Liver (tissue), 8 donors: ENCODE measurements at regions not wholly inside any gene's neighbourhood (a gene's known extent, or its start where the extent isn't known, plus 50 kb on each side); places are given as distances from the start of the nearest gene placed in this dataset.

ENCODE experiments used
- DNase-seq: peaks from one replicate; pipeline ENCODE4 v3.0.0-alpha.2; 2017; ENCODE audit warnings: low spot score
- H3K27ac ChIP-seq, 2 donors: one replicate each; pipeline ENCODE4 v1.7.0; 2013; ENCODE audit warnings: inconsistent platforms in 2 of 2, low read length in 2 of 2, control low read depth in 1 of 2, low read depth in 1 of 2, mild to moderate bottlenecking in 1 of 2
- H3K27me3 ChIP-seq, 4 donors: one replicate each; pipeline versions ENCODE4 v1.6.1 to v1.7.0; 2013; ENCODE audit warnings: low read length in 3 of 4, inconsistent platforms in 1 of 4, mild to moderate bottlenecking in 1 of 4, moderate library complexity in 1 of 4; ENCODE audit not compliant: control insufficient read depth in 4 of 4, insufficient read depth in 4 of 4
- H3K36me3 ChIP-seq, 4 donors: one replicate each; pipeline versions ENCODE4 v1.6.1 to v1.7.0; 2013; ENCODE audit warnings: low read length in 3 of 4, mild to moderate bottlenecking in 3 of 4, low read depth in 1 of 4, moderate library complexity in 1 of 4; ENCODE audit not compliant: control insufficient read depth in 4 of 4, insufficient read depth in 3 of 4
- H3K4me1 ChIP-seq, 4 donors: one replicate each; pipeline versions ENCODE4 v1.6.1 to v1.7.0; 2013; ENCODE audit warnings: low read length in 3 of 4, mild to moderate bottlenecking in 3 of 4, moderate library complexity in 1 of 4; ENCODE audit not compliant: control insufficient read depth in 4 of 4, insufficient read depth in 4 of 4
- H3K4me3 ChIP-seq, 3 donors: one replicate each; pipeline versions ENCODE4 v1.6.1 to v1.7.0; 2013; ENCODE audit warnings: low read length in 3 of 3, control low read depth in 1 of 3, low read depth in 1 of 3, mild to moderate bottlenecking in 1 of 3
- H3K9ac ChIP-seq, 2 donors: one replicate each; pipeline ENCODE4 v1.7.0; 2013; ENCODE audit warnings: low read length in 2 of 2, mild to moderate bottlenecking in 2 of 2, moderate library complexity in 2 of 2, control low read depth in 1 of 2, low read depth in 1 of 2
- H3K9me3 ChIP-seq, 4 donors: one replicate each; pipeline versions ENCODE4 v1.6.1 to v1.7.0; 2013; ENCODE audit warnings: low read length in 3 of 4; ENCODE audit not compliant: control insufficient read depth in 4 of 4
- ATF3 ChIP-seq: IDR thresholded peaks from 2 replicates; pipeline ENCODE4 v1.6.1; 2016; ENCODE audit warnings: antibody characterized with exemption
- CTCF ChIP-seq: fragments of 150-350 bp; IDR thresholded peaks from 2 replicates; pipeline ENCODE4 v1.5.1; 2017; ENCODE audit warnings: improper control_type of control experiment, low read depth, low read length; ENCODE audit not compliant: missing input control
- FOXA2 ChIP-seq: IDR thresholded peaks from 2 replicates; pipeline ENCODE4 v1.6.1; 2016; ENCODE audit warnings: antibody characterized with exemption
- GABPA ChIP-seq, 2 donors: IDR thresholded peaks in 1 of 2; conservative IDR thresholded peaks in 1 of 2; 2 replicates each; pipeline ENCODE4 v1.6.1; 2016; ENCODE audit warnings: antibody characterized with exemption in 2 of 2, mild to moderate bottlenecking in 1 of 2, moderate library complexity in 1 of 2
- HNF4A ChIP-seq, 2 donors: conservative IDR thresholded peaks; 2 replicates each; pipeline ENCODE4 v1.6.1; 2016; ENCODE audit warnings: antibody characterized with exemption in 2 of 2, mild to moderate bottlenecking in 2 of 2
- MAX ChIP-seq: IDR thresholded peaks from 2 replicates; pipeline ENCODE4 v1.6.1; 2016; ENCODE audit warnings: antibody characterized with exemption
- NR2F2 ChIP-seq: IDR thresholded peaks from 2 replicates; pipeline ENCODE4 v1.6.1; 2016; ENCODE audit warnings: antibody characterized with exemption
- RAD21 ChIP-seq, 2 donors: IDR thresholded peaks; 2 replicates each; pipeline ENCODE4 v1.6.1; 2016; ENCODE audit warnings: antibody characterized with exemption in 2 of 2, mild to moderate bottlenecking in 2 of 2
- REST ChIP-seq: IDR thresholded peaks from 2 replicates; pipeline ENCODE4 v1.6.1; 2016; ENCODE audit warnings: antibody characterized with exemption, mild to moderate bottlenecking
- RXRA ChIP-seq, 2 donors: IDR thresholded peaks; 2 replicates each; pipeline ENCODE4 v1.6.1; 2017 to 2018; ENCODE audit warnings: antibody characterized with exemption in 2 of 2, mild to moderate bottlenecking in 1 of 2
- SP1 ChIP-seq: IDR thresholded peaks from 2 replicates; pipeline ENCODE4 v1.6.1; 2018; ENCODE audit warnings: antibody characterized with exemption, mild to moderate bottlenecking
- TAF1 ChIP-seq: conservative IDR thresholded peaks from 2 replicates; pipeline ENCODE4 v1.6.1; 2016; ENCODE audit warnings: antibody characterized with exemption, mild to moderate bottlenecking
- ZBTB33 ChIP-seq: IDR thresholded peaks from 2 replicates; pipeline ENCODE4 v1.6.1; 2016; ENCODE audit warnings: antibody characterized with exemption
- WGBS: extraction: QIAGEN DNeasy Blood & Tissue Kit; methylation state at CpG from one replicate; pipeline ENCODE4 v1.1.7; 2013; 5-methylcytosine and 5-hydroxymethylcytosine counted together
- donor health status: healthy.
- donor health status: healthy.
- donor health status: healthy.
- donor health status: healthy.
- donor health status: healthy.

- no peak for TF ChIP-seq CTCF
- TF ChIP-seq FOXA2: no peak
Observed at GRCh38 chr11:127055236-127055635, 54.7 kb upstream of the KIRREL3 start (continued).

GRCh38 chr11:127054153-127054552, 53.6 kb upstream of the KIRREL3 start:
- TF ChIP-seq NR2F2 (no peak), ATF3 (no peak), SP1 (no peak), GABPA (IDR thresholded peaks at IDR 0.05 in 1 of 2, conservative IDR thresholded peaks at IDR 0.05 in 1 of 2) (no peak), REST (no peak)
- WGBS: 79% methylated on average over 2 of the region's 2 CpGs
- DNase-seq: no peak
- Histone ChIP-seq H3K27me3 (no peaks in the 10 kb centered on the region), H3K9ac (no peak overlapping the region), H3K4me3 (no peak overlapping the region), H3K9me3 (no peaks in the 10 kb centered on the region), H3K36me3 (no peaks in the 10 kb centered on the region), H3K4me1 (no peaks in the 10 kb centered on the region), H3K27ac (no peak overlapping the region)

GRCh38 chr11:127052404-127052803, 51.8 kb upstream of the KIRREL3 start:
- Histone ChIP-seq H3K4me1 (no peaks in the 10 kb centered on the region), H3K9ac (no peak overlapping the region), H3K9me3 (no peaks in the 10 kb centered on the region), H3K4me3 (no peak overlapping the region), H3K27ac (no peak overlapping the region), H3K27me3 (no peaks in the 10 kb centered on the region), H3K36me3 (no peaks in the 10 kb centered on the region)
- 83% methylated on average over 1 of the region's 1 CpG for WGBS
- DNase-seq: no peak
- no peak for TF ChIP-seq RXRA (IDR thresholded peaks at IDR 0.05)
- no peak for TF ChIP-seq TAF1
- no peak for TF ChIP-seq HNF4A (conservative IDR thresholded peaks at IDR 0.05)
- TF ChIP-seq RAD21 (IDR thresholded peaks at IDR 0.05): no peak
- no peak for TF ChIP-seq ZBTB33
- TF ChIP-seq MAX: no peak
- TF ChIP-seq REST: no peak
- no peak for TF ChIP-seq SP1
- TF ChIP-seq CTCF: no peak
- no peak for TF ChIP-seq GABPA (IDR thresholded peaks at IDR 0.05 in 1 of 2, conservative IDR thresholded peaks at IDR 0.05 in 1 of 2)
- TF ChIP-seq ATF3: no peak
- no peak for TF ChIP-seq NR2F2
